GM11168 (cell line): ENCODE measurements at regions not wholly inside any gene's neighbourhood (a gene's known extent, or its start where the extent isn't known, plus 50 kb on each side); places are given as distances from the start of the nearest gene placed in this dataset.
"Not testable (repeated sequence)": the region's sequence is repeated elsewhere in the genome, so short reads cannot be mapped to it uniquely, and the experiment has no call there.

ENCODE experiments used
- in situ Hi-C: fragments of 300-500 bp; cut with MboI; formaldehyde crosslinking; loops from one replicate; pipeline ENCODE4 v1.12.0; 2022; ENCODE audit warnings: low sequenced_read_pairs; ENCODE audit not compliant: unreplicated experiment

GRCh38 chr11:95417832-95418231 lies 186.8 kb upstream of the SESN3 start:
- in situ Hi-C loops, result no loop called here

- in situ Hi-C loops, result no loop called here
These were observed 184.9 kb upstream of the SESN3 start for GRCh38 chr11:95415837-95416304.

GRCh38 chr11:95414217-95414616 lies 183.2 kb upstream of the SESN3 start:
- in situ Hi-C loops, result no loop called here

DNA sequence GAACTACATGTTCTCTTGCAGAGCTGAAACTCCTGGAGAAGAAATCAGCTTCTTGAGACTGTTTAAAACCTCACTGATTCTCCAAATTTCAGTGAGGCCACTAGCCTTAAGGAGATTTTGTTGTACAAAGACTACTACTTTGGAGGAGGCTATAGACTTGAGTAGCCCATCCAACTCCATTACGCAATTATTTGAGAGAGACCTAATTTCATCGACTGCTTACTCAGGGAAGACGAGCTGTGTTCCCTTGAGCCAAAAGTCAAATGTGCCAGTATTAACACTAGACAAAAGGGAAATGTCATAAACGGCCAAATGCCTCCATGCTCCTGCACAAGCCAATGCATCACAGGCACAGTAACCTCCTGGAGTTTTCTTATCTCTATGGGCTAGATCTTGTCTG lies 182.8 kb upstream of the SESN3 start:
- in situ Hi-C loops, result no loop called here

DNA sequence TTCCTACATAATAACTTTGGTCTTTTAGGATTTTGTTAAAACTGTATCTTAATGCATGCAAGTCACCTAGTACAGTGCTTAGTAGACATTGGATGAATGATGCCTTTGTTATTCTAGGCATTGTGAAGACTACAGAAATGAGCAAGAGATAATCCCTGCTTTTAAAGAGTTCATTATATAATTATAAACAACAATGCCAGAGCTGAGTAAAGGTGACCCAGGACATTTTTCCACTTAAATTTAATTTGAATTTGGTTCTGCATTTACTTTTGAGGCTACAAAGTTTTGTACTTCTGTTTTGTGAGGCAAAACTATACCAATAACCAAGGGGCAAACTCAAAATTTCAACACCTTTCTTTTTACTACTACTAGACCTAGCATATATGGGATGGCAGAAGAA lies 182.0 kb upstream of the SESN3 start:
- in situ Hi-C loops, result no loop called here

GRCh38 chr11:95412074-95412473 lies 181.1 kb upstream of the SESN3 start:
- in situ Hi-C loops, result no loop called here

- in situ Hi-C loops, result not testable (repeated sequence)
These were observed 179.7 kb upstream of the SESN3 start for GRCh38 chr11:95410707-95411106.

DNA sequence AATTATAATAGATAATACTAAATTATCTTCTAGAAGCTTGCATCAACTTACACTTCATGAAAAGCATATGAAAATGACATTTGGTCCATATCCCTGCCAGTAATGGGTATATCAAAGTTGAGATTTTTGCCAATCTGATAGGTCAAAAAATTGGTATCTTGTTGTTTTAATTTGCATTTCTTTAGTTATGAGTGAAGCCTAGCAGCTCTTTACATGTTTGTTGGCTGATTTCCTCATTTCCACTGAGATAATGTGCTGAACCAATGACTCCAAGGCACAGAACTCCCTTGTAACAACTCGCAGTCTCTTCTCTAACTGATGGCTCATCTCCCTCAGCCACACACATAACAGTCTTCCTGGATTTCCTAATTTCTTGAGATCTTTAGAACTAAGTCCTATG lies 175.3 kb upstream of the SESN3 start:
- in situ Hi-C loops, result no loop called here

DNA sequence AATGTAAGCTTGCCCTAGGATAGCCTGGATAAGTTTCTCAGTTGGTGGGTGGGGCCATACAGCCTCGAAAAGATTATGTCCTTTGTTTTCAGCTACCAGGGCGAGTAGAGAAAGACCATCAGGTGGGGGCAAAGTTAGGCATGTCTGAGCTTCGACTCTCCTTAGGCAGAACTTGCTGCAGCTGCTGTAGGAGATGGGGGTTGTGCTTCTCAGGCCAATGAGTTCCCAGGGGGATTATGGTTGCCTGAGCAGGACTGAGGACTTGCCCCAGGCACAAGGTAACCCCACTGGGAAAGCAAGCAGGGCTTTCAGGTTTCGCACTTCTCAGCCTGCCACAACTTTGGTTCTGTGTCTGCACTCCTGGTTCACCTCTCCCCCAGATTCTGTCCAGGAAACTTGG lies 173.4 kb upstream of the SESN3 start:
- in situ Hi-C loops, result no loop called here

- in situ Hi-C loops, result no loop called here
These were observed 167.6 kb upstream of the SESN3 start for GRCh38 chr11:95398437-95399112.

DNA sequence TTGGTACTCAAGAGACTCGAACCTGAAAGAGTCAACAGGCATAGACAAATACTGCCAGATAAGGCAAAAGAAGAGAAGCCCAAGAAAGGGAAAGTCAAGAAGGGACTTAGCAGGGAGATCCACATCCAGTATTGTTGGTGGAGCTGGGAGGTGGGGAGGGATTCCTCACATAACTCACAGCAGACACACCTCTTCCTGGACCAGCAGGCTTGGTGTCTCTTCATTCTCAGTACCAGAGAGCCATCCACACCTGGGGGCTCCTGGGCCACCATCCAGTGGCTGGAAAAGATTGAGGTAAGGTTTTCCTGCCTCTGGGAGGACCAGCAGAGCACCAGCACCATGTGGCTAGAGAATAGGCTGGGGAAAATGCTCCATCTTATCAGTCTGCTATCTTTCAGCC lies 161.6 kb upstream of the SESN3 start:
- in situ Hi-C loops, result no loop called here

GRCh38 chr11:95389427-95389826 lies 158.4 kb upstream of the SESN3 start:
- in situ Hi-C loops, result no loop called here

GRCh38 chr11:95388086-95388485 lies 157.1 kb upstream of the SESN3 start:
- in situ Hi-C loops, result no loop called here

DNA sequence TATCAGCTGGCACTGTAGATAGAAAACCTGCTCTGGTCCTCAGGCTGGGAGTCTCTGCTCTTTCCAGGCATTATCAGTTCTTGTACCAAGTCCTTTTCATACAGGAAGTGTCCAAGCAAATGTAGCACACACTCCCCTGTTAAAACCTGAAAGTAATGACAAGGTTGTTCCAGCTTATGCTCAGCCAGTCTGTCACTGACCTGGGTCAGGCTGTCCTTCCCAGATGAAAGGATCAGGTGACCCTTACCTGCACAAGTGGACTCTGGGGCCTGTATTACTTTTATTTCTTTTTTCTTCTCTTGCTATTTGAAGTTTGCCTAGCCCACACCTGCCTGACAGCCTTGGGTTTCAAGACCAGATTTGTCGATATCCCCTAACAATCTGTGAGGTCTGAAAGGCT lies 156.3 kb upstream of the SESN3 start:
- in situ Hi-C loops, result no loop called here

- in situ Hi-C loops, result no loop called here
These were observed 154.6 kb upstream of the SESN3 start for GRCh38 chr11:95385577-95385976.

GRCh38 chr11:95379479-95379878 lies 148.5 kb upstream of the SESN3 start:
- in situ Hi-C loops, result no loop called here

- in situ Hi-C loops, result no loop called here
These were observed 147.8 kb upstream of the SESN3 start for GRCh38 chr11:95378789-95379188.

DNA sequence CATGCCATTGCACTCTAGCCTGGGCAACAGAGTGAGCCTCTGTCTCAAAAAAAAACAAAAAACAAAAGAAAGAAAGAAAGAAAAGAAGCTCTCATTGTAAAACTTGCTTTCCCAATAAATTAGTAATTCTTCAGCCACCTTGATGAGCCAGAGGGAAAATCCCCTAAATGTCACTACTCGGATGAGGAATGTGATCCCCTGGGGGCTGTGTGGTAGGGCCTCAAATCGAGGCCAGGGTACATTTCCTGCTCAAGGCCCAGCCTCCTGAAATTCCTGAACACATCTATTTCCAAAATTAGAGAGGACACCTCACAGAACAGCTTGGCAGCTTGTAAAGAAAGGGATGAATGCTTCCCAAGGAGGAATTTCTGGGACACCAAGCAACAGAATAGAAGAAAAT lies 147.1 kb upstream of the SESN3 start:
- in situ Hi-C loops, result no loop called here

DNA sequence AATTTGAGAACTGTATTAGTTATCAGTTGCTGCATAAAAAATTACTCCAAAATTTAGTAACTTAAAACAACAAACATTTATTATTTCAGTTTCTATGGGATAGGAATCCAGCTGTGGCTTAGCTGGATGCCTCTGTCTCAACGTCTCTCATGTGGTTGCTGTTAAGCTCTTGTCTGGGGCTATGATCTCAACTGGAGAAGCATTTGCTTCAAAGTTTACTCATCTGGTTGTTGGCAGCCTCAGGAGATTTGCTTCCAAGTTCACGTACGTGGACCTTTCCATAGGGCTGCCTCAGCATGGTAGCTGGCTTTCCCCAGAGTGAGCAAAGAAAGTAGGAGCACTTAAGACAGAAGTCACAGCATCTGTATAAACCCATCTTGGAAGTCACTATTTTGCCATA lies 144.9 kb upstream of the SESN3 start:
- in situ Hi-C loops, result no loop called here

DNA sequence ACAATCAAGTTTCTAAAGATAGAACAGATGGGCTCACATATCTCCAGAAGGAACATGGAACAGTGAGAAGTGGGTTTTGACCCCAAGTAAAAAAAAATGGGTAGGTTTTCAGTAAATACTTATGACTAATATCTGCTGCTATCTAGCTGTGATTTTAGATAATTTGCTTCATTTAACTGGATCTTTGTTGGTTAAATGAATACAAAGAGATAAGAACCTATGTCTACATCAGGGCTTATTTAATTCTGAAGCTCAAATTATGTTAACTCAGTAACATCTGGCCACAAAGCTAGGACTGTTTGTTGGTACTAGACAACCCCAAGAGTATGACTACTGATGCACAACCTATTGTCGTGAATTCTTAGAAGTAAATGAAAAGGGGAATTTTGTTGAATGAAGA lies 144.4 kb upstream of the SESN3 start:
- in situ Hi-C loops, result no loop called here

DNA sequence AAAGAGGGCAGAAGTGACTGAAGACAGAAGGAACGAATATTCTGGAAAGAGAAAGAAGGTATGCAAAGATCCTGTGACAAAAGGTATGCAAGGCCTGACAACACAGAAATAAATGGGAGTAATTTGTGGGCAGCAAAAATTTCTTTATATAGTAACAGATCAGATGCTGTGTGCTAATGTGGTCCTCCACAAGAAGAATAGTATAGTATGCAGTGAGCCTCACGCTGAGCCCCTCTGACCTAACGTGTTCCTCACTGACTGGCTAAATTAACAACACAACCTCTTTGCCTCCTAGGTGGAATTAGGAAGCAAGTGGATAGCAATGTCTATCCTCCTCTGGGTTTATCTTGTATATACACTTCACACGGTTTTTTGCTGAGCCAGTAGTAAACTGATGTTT lies 143.1 kb upstream of the SESN3 start:
- in situ Hi-C loops, result no loop called here

DNA sequence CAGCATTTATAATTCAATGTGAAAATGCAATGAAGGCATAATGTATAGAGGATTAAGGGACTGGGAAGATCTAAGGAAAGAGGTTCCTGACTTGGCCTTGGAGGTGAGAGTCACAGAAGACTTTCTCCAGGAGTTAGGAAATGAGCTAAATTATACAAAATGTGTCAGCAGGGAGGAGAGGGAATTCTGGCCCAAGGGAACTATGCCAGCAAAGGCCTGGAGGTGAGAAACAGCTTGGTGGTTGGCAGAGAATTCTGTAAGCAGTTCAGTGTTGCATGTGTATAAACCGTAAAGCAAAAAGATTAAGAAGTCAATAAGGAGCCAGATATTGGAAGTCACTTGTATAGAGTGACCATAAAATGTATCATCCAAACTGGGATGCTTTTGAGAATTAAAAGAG lies 142.2 kb upstream of the SESN3 start:
- in situ Hi-C loops, result no loop called here
